WTC11 (cell line): ENCODE measurements at regions not wholly inside any gene's neighbourhood (a gene's known extent, or its start where the extent isn't known, plus 50 kb on each side); places are given as distances from the start of the nearest gene placed in this dataset.
"Not testable (repeated sequence)": the region's sequence is repeated elsewhere in the genome, so short reads cannot be mapped to it uniquely, and the experiment has no call there.

Source experiments
- E2F4 ChIP-seq: sonication (generic); formaldehyde crosslinking; IDR thresholded peaks from 2 replicates; pipeline ENCODE4 v1.8.1; 2022; ENCODE audit warnings: low read depth, mild to moderate bottlenecking, moderate library complexity, missing genetic modification reagents, borderline replicate concordance
- TF ChIP-seq, protein P1 (sequence below): fragments of 200-600 bp; IDR thresholded peaks from 2 replicates; pipeline ENCODE4 v1.8.0; 2022; ENCODE audit warnings: antibody characterized with exemption

DNA sequence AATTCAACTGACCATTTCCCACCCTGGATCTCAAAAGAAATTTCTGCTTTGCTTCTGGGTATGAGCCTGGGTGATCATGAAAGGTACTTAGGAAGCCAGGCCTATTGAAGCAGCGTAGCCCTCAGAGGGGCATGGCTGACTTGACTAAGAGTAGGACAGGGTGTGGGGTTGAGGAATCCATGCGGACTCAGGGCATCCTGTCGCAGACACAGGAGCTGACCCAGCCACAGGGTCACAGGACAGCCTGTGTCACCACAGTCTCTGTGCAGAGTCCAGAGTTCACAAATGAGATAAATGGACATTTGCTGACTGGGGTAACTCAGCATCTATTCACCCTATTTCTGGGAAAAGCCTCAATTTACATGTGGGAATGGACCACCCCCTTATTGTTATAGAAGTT, 262.3 kb downstream of the CEP170 start:
- not testable (repeated sequence) for TF ChIP-seq E2F4 (CRISPR knock-in tag)
- TF ChIP-seq, protein P1, sequence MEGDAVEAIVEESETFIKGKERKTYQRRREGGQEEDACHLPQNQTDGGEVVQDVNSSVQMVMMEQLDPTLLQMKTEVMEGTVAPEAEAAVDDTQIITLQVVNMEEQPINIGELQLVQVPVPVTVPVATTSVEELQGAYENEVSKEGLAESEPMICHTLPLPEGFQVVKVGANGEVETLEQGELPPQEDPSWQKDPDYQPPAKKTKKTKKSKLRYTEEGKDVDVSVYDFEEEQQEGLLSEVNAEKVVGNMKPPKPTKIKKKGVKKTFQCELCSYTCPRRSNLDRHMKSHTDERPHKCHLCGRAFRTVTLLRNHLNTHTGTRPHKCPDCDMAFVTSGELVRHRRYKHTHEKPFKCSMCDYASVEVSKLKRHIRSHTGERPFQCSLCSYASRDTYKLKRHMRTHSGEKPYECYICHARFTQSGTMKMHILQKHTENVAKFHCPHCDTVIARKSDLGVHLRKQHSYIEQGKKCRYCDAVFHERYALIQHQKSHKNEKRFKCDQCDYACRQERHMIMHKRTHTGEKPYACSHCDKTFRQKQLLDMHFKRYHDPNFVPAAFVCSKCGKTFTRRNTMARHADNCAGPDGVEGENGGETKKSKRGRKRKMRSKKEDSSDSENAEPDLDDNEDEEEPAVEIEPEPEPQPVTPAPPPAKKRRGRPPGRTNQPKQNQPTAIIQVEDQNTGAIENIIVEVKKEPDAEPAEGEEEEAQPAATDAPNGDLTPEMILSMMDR = not testable (repeated sequence)
